HEK293 (cell line): ENCODE measurements at regions not wholly inside any gene's neighbourhood (a gene's known extent, or its start where the extent isn't known, plus 50 kb on each side); places are given as distances from the start of the nearest gene placed in this dataset.

ENCODE experiments used
- CTCF ChIP-seq: fragments of 450-650 bp; formaldehyde crosslinking; IDR thresholded peaks from 2 replicates; pipeline ENCODE4 v1.5.1; 2016; ENCODE audit warnings: missing biosample characterization, missing genetic modification characterization
- PRDM1 ChIP-seq: fragments of 450-650 bp; formaldehyde crosslinking; IDR thresholded peaks from 2 replicates; pipeline ENCODE4; 2016; ENCODE audit warnings: missing biosample characterization, missing genetic modification characterization
- ZNF132 ChIP-seq: fragments of 450-650 bp; formaldehyde crosslinking; IDR thresholded peaks from 2 replicates; pipeline ENCODE4 v1.5.1; 2017; ENCODE audit warnings: missing biosample characterization, missing genetic modification characterization, borderline replicate concordance
- ZNF621 ChIP-seq: fragments of 450-650 bp; formaldehyde crosslinking; IDR thresholded peaks from 2 replicates; pipeline ENCODE4 v1.5.1; 2017; ENCODE audit warnings: missing biosample characterization, missing genetic modification characterization
- ZNF707 ChIP-seq: fragments of 450-650 bp; formaldehyde crosslinking; IDR thresholded peaks from 2 replicates; pipeline ENCODE4 v1.5.1; 2016; ENCODE audit warnings: missing biosample characterization, missing genetic modification characterization

DNA sequence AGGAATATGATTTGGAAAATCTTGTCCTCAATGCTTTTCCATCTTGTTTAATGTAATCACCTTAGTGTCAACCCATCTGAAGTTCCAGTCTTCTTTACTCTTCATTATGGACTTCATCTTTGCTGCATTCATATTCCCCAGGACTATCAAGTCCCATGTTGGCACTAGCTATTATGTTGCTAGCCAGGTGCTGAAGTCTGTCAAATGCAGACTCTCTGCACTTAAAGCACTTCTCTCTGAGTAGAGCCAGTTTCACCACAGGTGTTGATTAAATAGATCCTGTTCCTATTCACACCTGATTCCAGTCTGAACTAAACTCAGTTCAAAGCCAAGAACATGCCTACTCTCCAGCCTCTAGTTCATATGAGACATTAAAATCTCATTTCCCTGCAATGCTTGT lies 75.0 kb upstream of the PKN2 start:
- TF ChIP-seq ZNF621 (tag by site-specific recombination) (no peak), CTCF (tag by site-specific recombination) (no peak), ZNF132 (tag by site-specific recombination) (no peak), PRDM1 (no peak), ZNF707 (tag by site-specific recombination) (no peak)
